GM18505 (cell line): ENCODE measurements at regions not wholly inside any gene's neighbourhood (a gene's known extent, or its start where the extent isn't known, plus 50 kb on each side); places are given as distances from the start of the nearest gene placed in this dataset.
"Not testable (repeated sequence)": the region's sequence is repeated elsewhere in the genome, so short reads cannot be mapped to it uniquely, and the experiment has no call there.

Experiments used
- ATAC-seq: cut with Tn5 transposase; IDR thresholded peaks from one replicate; pipeline ENCODE4 v1.9.1; 2021; ENCODE audit not compliant: unreplicated experiment
- POLR2A ChIP-seq: IDR thresholded peaks from 4 replicates; pipeline ENCODE4 v1.6.1; 2011; ENCODE audit warnings: borderline replicate concordance; ENCODE audit not compliant: insufficient read depth, insufficient read length; ENCODE audit errors: extremely low read depth

- no peak for ATAC-seq
- no peak for TF ChIP-seq POLR2A
Observed at GRCh38 chr4:34943741-34944386, 1300.5 kb downstream of the ARAP2 start.

GRCh38 chr4:34950926-34951325, 1293.4 kb downstream of the ARAP2 start:
- ATAC-seq: no peak
- no peak for TF ChIP-seq POLR2A

GRCh38 chr4:34953145-34953799, 1291.0 kb downstream of the ARAP2 start:
- no peak for ATAC-seq
- no peak for TF ChIP-seq POLR2A

GRCh38 chr4:34964613-34965012, 1279.7 kb downstream of the ARAP2 start:
- no peak for ATAC-seq

GRCh38 chr4:34972189-34972588, 1272.1 kb downstream of the ARAP2 start:
- no peak for ATAC-seq

More at GRCh38 chr4:34964613-34965012, 1279.7 kb downstream of the ARAP2 start:
- TF ChIP-seq POLR2A: no peak

GRCh38 chr4:34973650-34974312, 1270.5 kb downstream of the ARAP2 start:
- ATAC-seq: no peak
- TF ChIP-seq POLR2A: no peak

More at GRCh38 chr4:34972189-34972588, 1272.1 kb downstream of the ARAP2 start:
- TF ChIP-seq POLR2A: no peak

GRCh38 chr4:34974313-34974680, 1270.0 kb downstream of the ARAP2 start:
- TF ChIP-seq POLR2A: no peak
- no peak for ATAC-seq

GRCh38 chr4:35021222-35021621, 1223.1 kb downstream of the ARAP2 start:
- ATAC-seq: not testable (repeated sequence)

- no peak for ATAC-seq
- no peak for TF ChIP-seq POLR2A
Observed at GRCh38 chr4:35025152-35025834, 1219.0 kb downstream of the ARAP2 start.

- ATAC-seq: no peak
- TF ChIP-seq POLR2A: no peak
Observed at GRCh38 chr4:35038079-35038805, 1206.1 kb downstream of the ARAP2 start.

GRCh38 chr4:35038845-35039244, 1205.5 kb downstream of the ARAP2 start:
- ATAC-seq: no peak
- TF ChIP-seq POLR2A: no peak

GRCh38 chr4:35052546-35052945, 1191.8 kb downstream of the ARAP2 start:
- no peak for ATAC-seq
- TF ChIP-seq POLR2A: no peak

- no peak for TF ChIP-seq POLR2A
- no peak for ATAC-seq
Observed at GRCh38 chr4:35063031-35063570, 1181.2 kb downstream of the ARAP2 start.
